ENCODE measurements at regions not wholly inside any gene's neighbourhood (a gene's known extent, or its start where the extent isn't known, plus 50 kb on each side); places are given as distances from the start of the nearest gene placed in this dataset.

DNA sequence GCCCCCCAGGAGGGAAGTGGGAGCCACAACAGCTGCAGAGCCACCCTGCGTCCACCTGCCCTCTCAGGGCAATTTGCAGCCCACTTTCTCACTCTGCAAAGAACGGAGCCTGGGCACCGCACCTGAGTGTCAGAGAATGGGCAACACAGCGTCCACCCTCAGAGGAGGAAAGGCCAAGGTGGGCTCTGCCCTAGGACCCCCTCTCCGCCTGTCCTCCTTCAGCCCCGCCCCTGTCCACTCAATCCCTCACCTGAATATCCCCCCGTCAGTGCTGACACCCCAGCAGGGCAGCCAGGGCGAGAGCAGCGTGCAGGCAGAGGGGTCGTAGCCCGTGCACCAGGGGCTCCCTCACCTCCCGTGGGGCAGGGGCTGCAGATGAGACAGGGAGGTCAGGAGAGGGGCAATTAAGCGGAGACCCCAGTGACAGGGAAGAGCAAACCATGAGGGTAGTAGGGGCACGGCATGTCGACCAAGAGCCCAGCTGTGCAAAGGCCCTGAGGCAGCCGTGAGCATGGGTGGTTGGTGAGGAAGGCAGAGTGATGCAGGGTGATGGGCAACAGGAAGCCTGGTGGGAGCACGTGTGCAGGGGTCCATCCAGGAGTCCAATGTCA, 140.3 kb downstream of the OLFM1 start:
- intact Hi-C loops (cut with DNase I) = no loop called here
- DNase-seq (ENCODE audit: missing footprints) (peak; percentile 27), ATAC-seq (no peak)

DNA sequence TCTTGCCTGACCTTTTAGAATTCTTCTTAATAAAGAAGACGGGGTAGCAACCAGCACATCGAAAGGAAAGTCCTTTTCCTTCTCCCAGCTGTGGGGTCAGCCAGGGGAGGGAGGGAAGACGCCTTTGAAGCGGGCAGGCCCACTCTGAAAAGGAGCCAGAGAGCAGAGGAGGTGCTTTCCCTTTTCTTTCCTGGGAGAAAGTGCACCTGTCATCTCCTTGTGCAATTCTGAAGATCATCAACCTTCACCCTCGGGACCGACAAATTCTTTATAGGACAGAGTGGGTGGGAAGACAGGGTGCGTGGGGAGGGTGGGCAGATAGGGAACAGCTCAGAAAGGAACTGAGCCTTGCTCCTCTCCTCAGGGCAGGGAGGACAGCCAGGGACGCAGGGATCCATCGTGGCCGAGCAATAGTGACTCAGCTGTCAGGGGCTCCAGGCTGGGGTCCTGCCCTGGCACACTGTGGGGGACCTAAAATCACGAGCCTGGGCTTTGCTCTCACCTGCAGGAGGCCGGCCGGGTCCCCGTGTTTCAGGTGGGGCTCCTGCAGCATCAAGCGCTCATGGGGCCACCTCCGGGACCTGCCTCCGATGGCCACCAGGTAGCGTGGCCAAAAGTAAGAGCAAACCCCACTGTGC, 141.0 kb downstream of the OLFM1 start:
- DNase-seq (ENCODE audit: missing footprints) (peak; percentile 57), ATAC-seq (no peak)
- intact Hi-C loops (cut with DNase I) = no loop called here

- intact Hi-C loops (cut with DNase I) = no loop called here
- ATAC-seq (no peak), DNase-seq (ENCODE audit: missing footprints) (peak; percentile 55)
Measured at GRCh38 chr9:135228983-135229625, 141.6 kb downstream of the OLFM1 start.

GRCh38 chr9:135229701-135230385, 142.4 kb downstream of the OLFM1 start:
- no peak for ATAC-seq
- intact Hi-C loops (cut with DNase I) = no loop called here
- peak; percentile 33 for DNase-seq (ENCODE audit: missing footprints)

DNA sequence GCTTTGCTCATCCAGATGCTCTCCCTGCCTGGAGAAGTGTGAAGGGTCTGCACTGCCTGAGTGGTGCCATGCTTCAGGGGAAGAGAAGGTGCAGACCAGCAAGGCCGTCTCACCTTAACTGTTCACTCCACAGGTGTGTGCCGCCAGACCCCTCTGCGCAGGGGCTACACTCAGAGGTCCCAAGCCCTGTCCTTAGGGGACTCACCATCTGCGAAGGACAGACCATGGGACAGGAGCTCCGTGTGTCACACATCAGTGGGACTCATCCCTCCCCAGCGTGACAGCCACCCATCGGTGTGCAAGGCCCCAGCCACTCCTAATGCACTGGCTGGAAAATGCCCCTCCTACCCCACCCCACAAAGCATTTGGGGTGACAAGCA, 142.9 kb downstream of the OLFM1 start:
- DNase-seq (ENCODE audit: missing footprints) (peak; percentile 49), ATAC-seq (no peak)
- intact Hi-C loops (cut with DNase I) = no loop called here

- DNase-seq (ENCODE audit: missing footprints) (no peak), ATAC-seq (no peak)
- intact Hi-C loops (cut with DNase I) = no loop called here
Measured at GRCh38 chr9:135230817-135231520, 143.5 kb downstream of the OLFM1 start.

DNA sequence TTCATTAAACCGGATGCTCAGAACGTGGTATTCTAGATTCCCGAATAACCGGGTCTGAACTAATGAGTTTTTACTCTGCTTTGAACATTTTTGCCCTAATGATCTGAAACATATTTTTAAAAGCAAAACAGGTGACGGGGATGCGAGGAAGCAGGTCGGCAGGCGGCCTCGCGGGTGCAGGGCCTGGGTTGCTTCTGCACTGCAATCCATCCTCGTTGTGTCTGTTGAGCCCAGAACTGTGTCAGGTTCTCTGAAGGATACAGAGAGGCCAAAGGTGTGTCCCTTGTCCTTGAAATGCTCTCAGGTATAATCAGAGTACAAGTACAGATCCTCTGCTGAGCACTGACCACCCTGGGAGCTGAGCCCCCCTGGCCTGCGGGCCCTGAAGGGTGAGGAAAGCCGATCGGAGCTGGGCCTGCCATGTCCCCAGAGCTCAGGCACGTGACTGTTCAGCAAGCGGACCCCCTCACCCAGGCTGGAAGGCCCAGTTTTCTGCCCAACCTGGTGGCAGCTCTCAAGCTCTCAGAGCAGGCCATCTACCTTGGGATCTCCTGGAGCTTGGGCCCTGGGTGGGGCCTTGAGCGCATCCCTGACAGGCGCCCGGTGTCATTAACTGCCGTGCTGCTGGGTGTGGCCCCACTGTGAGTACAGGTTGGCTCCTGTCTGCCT, 151.8 kb downstream of the OLFM1 start:
- intact Hi-C loops (cut with DNase I) = no loop called here
- ATAC-seq = no peak
- DNase-seq (ENCODE audit: missing footprints) = peak; percentile 6

GRCh38 chr9:135239769-135240141, 152.3 kb downstream of the OLFM1 start:
- intact Hi-C loops (cut with DNase I) = no loop called here
- no peak for ATAC-seq
- no peak for DNase-seq (ENCODE audit: missing footprints)

DNA sequence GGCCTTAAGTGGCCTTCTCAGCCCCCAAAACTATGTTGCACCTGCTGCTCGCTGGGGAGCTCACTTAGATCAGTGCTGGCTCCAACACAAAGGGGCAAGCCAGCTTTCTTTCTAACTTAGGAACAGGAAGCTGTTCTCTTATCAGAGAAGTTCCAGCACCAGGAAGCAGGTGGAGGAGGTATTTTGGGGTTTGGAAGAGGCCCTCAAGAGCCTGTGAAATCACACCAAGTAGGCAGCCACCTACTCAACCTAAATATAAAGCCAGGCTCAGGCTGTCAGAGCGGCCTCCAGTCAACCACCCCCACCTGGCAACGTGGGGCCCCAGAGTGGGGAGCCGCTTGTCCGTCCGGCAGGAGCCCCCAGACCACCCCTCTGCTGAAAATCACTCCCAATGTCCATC, 152.8 kb downstream of the OLFM1 start:
- intact Hi-C loops (cut with DNase I) = no loop called here
- no peak for DNase-seq (ENCODE audit: missing footprints)
- ATAC-seq = no peak

DNA sequence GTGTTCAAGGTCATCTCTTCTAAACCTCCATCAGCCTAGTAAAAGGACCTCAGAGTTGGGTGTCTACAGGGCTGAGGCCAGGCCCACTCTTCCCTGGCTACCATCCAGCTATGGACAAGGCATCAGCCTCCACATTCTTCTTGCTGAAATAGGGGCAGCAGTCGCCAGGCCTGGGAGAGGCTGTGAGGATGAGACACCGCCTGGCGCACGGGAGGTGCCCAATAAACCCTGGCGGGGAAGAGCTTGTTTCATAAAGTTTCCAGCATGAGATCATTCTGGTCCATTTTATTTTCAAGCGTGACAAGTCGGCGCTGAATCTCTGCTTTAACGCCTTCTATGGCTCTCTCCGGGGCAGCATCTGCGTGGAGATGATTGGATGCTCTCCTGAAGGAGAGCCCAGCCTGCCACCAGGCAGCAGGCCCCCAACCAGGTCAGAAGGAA, 153.4 kb downstream of the OLFM1 start:
- intact Hi-C loops (cut with DNase I) = no loop called here
- peak; percentile 11 for DNase-seq (ENCODE audit: missing footprints)
- no peak for ATAC-seq

DNA sequence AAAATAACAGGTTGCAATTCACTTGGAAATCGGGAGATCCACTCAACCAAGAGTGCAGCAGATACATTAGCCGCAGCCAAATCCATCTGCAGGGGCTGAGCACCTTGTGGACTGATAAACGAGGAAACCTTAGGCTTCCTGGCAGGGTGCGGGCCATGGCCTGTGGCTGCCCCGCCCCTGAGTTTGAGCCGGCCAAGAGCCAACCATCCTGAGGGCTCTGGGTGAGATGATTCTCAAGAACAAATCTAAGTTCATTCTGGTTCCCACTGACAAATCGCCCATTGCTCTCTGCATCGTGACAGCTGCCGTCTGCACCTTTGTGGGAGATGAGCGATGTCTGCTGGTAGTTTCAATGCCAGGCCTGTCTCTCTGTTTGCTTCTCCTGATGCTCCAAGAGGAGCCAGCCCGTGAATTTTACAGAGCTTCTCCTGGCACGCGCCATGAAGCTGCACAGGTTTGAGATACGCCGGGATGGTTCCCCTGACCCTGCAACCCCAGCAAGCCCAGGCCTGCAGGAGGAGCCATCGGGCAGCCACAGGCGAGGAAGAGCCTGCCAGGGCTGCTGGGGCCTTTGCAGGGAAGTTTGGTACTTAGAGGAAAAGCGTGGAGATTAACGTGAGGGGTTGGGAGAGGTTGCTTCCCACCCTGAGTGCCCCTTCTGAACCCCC, 154.0 kb downstream of the OLFM1 start:
- DNase-seq (ENCODE audit: missing footprints) (peak; percentile 40), ATAC-seq (no peak)
- intact Hi-C loops (cut with DNase I) = no loop called here

DNA sequence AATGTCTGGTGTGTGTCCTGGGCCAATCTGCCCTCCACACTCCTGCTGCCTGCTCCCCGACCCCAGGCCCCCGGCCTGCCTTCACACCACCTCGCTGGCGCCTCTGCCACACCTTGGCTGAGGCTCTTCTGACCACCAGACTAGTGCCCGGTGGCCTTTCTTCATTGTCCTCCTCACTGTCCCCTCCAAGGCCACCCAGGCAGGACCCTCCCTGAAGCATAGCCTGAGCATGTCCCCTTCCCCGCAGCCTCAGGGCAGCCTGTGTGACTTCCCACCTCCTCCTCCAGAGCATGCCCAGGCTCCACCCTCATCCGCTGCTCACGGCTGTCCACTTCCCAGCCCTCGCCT, 154.6 kb downstream of the OLFM1 start:
- peak; percentile 14 for DNase-seq (ENCODE audit: missing footprints)

DNA sequence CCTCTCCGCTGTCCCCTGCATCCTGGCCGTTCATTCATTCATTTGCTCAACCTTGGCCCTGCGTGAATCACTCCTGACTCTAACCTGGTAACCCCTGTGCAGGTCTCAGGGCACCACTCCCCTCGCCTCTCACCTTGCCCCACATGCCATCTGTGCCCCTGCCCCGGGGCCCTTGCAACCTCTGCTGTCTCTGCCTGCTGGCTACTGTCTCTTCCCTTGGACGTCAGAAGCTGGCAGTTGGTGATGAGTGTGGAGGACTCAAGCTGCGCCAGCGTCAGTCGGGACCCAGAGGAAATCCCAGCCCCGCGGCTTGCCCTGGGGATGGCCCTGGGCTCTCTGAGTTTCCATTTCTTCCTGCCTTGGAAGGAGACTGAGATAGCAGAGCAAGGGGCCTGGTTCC, 154.9 kb downstream of the OLFM1 start:
- no peak for ATAC-seq
- peak; percentile 41 for DNase-seq (ENCODE audit: missing footprints)
- intact Hi-C loops (cut with DNase I) = no loop called here

More for the DNA sequence above, 154.6 kb downstream of the OLFM1 start:
- intact Hi-C loops (cut with DNase I) = no loop called here
- no peak for ATAC-seq

DNA sequence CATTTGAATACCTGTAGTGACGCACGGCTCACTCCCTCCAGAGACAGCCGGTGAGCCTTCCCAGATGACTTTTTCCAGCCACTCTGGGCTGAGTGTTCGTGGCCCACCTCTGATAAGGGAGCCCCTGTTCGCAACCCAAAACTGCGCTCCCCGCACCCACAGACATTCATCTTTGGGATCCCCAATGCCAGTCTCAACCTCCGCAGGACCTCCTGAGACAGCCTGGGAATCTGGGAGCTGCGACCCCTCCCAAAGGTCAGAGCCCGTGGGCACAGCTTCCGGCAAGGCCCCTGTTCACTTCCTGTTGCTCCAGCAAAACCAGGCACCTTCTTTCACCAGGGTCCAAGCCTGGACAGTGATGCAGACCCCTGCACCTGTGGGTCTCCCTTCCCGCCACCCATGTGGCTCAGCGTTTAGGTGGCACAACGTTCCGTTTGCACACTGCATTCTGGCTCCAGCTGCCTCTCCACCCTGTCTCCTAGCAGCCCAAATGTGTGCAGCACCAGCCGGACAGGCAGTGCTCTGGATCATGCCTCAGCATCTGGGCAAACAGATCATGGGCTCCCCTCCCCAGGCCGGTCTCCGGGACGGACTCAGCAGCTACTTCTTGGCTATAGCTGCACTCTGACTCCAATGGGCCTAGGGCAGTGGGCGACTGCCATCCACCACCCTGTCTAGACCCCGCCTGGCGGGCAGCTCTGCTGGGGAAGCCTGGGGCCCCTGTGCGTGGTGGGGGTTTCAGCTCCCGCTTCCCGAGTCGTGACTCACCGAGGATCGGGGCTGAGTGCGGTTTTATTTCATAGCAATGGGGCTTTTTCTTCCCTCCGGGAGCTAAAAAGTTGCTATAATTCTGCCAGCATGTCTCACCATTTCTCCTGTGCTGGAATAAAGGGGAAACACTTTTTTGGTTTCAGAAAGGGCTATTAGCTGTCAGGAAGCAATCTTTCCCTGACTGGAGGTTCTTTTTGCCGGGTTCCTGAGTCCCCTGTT, 156.0 kb downstream of the OLFM1 start:
- intact Hi-C loops (cut with DNase I) = loop anchor here (2.0 kb wide), 1 partner anchor 59 kb away; no protein-coding TSS in a partner anchor
- ATAC-seq (no peak), DNase-seq (ENCODE audit: missing footprints) (peak; percentile 23)

DNA sequence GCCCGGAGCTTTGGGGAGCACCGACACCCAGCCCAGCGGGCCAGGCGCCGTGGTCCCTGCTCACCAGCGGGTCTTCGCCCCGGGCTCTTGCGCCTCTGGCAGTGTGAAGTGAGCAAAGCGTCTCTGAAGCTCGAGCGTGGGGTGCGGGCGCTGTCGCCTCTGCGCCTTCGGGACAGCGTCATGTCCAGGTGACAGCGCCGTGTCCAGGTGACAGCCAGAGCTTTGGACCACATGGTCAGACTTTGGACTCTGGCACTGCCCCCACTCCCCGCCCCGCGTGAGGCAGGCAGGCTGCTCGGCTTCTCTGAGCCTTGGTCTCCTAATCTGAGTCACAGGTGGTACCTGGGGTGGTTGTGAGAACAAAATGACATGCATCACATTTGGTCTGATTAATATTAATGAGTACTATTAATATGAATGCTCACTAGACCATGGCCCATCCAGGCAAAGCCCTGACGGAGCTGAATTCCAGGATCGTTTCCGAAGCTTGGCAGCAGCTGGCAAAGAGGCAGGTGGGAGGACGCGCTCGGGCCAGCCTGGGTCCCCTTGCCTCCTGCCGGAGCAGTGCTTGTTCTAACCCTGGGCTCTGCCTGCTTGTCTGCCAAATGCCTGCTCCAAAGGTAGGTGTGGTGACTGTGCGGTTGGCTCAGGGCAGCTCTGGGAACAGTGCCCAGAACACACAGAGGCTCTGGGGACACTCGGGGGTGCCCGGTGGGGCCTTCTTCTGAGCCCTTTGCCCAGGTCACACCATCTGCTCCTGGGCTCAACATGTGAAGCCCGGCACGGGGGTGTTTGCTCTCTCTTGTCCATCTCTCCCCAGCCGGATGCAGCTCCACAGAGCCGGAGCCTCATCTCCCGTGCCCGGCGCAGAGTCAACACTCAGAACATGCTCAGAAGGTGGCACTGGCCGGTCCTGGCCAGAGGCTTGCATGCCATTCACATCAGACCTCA, 157.1 kb downstream of the OLFM1 start:
- ATAC-seq = peak; percentile 67
- intact Hi-C loops (cut with DNase I) = loop anchor here (2.0 kb wide), 1 partner anchor 58 kb away; no protein-coding TSS in a partner anchor
- DNase-seq (ENCODE audit: missing footprints) = peak; percentile 68
